ENCODE measurements at regions not wholly inside any gene's neighbourhood (a gene's known extent, or its start where the extent isn't known, plus 50 kb on each side); places are given as distances from the start of the nearest gene placed in this dataset.

DNA sequence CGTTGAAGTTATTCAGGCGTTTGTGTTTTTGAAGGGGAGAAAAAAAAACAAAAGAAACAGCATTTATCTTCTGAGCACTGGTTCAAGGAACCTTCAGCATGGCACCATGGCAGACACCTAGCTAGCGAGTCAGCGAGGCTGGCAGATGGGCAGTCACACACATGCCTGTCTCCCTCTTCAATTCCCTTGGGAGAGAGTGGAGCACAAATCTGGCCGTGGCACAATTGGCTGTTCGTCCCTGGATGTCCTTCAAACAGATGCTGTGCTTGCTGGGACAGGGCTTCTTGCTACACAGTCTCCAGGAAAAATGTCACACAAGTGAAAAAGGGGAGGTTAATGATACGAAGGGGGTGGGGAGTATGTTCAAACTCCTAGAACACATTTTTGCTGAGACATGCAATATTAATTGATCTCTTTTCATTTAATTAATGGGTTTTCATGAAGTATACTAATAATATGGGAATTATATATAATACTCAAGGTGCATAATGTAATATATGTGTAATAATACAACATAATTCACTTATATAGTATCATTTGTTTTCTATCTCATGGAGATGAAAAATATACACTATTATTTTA, 1674.5 kb upstream of the SLC10A2 start:
- no peaks in the 10 kb centered on the region for H3K36me3 ChIP-seq
- intact Hi-C loops (cut with DNase I), result no loop called here
- no peak overlapping the region for H3K27ac ChIP-seq
- H3K27me3 ChIP-seq, result no peaks in the 10 kb centered on the region
- TF ChIP-seq, protein P1, sequence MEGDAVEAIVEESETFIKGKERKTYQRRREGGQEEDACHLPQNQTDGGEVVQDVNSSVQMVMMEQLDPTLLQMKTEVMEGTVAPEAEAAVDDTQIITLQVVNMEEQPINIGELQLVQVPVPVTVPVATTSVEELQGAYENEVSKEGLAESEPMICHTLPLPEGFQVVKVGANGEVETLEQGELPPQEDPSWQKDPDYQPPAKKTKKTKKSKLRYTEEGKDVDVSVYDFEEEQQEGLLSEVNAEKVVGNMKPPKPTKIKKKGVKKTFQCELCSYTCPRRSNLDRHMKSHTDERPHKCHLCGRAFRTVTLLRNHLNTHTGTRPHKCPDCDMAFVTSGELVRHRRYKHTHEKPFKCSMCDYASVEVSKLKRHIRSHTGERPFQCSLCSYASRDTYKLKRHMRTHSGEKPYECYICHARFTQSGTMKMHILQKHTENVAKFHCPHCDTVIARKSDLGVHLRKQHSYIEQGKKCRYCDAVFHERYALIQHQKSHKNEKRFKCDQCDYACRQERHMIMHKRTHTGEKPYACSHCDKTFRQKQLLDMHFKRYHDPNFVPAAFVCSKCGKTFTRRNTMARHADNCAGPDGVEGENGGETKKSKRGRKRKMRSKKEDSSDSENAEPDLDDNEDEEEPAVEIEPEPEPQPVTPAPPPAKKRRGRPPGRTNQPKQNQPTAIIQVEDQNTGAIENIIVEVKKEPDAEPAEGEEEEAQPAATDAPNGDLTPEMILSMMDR (IDR thresholded peaks at IDR 0.05), result no peak
- H3K4me3 ChIP-seq, result no peak overlapping the region
- no peak for DNase-seq (ENCODE audit: low spot score in 2 of 2)
- no peaks in the 10 kb centered on the region for H3K4me1 ChIP-seq
- H3K9me3 ChIP-seq, result no peaks in the 10 kb centered on the region

DNA sequence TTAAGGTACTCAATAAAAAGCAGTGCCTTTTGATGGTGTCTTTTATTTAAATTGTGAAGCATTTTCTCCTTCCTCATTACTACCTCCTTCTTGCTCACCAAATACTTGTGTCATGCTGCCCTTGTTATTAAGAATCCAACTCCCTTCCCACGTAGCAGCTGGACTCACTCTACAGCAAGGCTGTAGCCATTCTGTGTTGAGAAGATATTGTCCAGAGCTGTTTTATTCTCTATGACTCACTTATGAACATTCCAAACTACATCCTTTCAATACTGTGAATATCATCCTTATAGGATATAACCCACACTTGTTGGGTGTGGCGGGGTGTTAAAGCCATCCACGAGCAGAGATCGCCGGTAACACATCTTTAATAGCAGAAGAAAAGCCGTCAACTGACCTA, 1671.5 kb upstream of the SLC10A2 start:
- Histone ChIP-seq H3K4me1 (no peaks in the 10 kb centered on the region), H3K27me3 (no peaks in the 10 kb centered on the region), H3K36me3 (no peaks in the 10 kb centered on the region), H3K9me3 (no peaks in the 10 kb centered on the region), H3K27ac (no peak overlapping the region), H3K4me3 (no peak overlapping the region)
- no peak for DNase-seq (ENCODE audit: low spot score in 2 of 2)
- TF ChIP-seq, protein P1 (IDR thresholded peaks at IDR 0.05), result no peak
- intact Hi-C loops (cut with DNase I), result no loop called here

DNA sequence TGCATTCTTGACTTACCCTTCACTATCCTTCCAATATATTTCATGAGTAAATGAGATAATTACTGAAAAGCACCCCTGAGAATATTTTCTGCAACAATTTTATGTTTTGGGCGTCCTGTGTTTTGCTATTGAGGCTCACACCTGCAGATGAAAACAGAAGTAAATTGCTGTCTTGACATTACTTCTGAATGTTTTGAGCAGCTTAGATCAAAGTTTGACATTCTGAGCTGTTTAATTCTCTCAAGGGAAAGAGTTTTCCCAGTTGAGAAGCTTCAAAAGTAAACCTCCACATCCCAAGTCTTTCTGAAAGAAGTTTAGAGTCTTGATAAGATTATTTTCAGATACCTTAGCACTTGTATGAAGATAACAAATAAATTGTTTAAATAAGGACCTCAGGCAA, 1667.2 kb upstream of the SLC10A2 start:
- TF ChIP-seq, protein P1 (IDR thresholded peaks at IDR 0.05), result no peak

DNA sequence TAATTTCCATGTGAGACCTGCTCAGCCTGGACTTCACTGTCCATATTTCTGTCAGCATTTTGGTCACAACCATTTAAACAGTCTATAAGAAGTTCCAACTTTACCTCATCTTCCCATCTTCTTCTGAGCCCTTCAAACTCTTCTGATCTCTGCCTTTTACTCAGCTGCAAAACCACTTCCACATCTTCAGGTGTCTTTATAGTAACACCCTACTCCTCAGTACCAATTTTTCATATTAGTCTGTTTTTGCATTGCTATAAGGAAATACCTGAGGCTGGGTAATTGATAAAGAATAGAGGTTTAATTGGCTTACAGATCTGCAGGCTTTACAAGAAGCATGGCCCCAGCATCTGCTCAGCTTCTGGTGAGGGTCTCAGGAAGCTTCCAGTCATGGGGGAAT, 1648.9 kb upstream of the SLC10A2 start:
- H3K36me3 ChIP-seq, result no peaks in the 10 kb centered on the region
- H3K27ac ChIP-seq, result no peak overlapping the region
- no peaks in the 10 kb centered on the region for H3K9me3 ChIP-seq
- H3K27me3 ChIP-seq, result no peaks in the 10 kb centered on the region
- H3K4me1 ChIP-seq, result no peaks in the 10 kb centered on the region
- H3K4me3 ChIP-seq, result no peak overlapping the region
- DNase-seq (ENCODE audit: low spot score in 2 of 2), result no peak
- intact Hi-C loops (cut with DNase I), result no loop called here
- TF ChIP-seq, protein P1 (IDR thresholded peaks at IDR 0.05), result no peak

More for the DNA sequence above, 1667.2 kb upstream of the SLC10A2 start:
- DNase-seq (ENCODE audit: low spot score in 2 of 2), result no peak
- no peaks in the 10 kb centered on the region for H3K4me1 ChIP-seq
- no peaks in the 10 kb centered on the region for H3K36me3 ChIP-seq
- H3K27me3 ChIP-seq, result no peaks in the 10 kb centered on the region
- intact Hi-C loops (cut with DNase I), result no loop called here
- no peak overlapping the region for H3K27ac ChIP-seq
- no peaks in the 10 kb centered on the region for H3K9me3 ChIP-seq
- no peak overlapping the region for H3K4me3 ChIP-seq

DNA sequence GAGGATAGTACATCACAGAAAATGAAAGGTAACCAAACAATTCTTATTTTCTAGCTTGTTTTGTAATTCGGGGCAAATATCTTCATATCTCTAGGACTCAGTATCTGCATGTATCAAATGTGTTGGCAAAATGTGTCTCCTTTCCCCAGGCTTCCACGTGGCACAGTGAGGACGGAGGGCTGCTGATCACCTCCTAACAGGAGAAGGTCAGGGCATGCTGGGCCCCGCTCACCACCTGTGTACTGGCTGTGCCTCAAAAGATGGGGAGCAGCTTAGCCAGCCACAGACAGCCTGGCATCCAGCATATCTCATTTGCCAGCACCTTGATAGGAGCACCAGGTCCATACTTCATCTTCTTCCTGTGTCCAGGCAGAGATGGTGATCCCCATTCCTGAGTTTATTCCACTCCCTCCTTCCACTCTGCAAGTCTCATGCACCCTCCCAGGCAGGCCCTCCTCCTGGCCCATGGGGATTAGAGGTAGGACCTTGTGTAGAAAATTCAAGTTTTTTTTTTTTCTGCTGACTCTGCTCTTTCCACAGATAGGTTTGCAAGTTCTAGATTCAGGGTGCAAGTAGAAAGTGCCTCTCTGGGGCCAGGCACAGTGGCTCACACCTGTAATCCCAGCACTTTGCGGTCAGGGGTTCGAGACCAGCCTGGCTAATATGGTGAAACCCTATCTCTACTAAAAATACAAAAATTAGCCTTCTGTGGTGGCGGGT, 1639.0 kb upstream of the SLC10A2 start:
- no peak for DNase-seq (ENCODE audit: low spot score in 2 of 2)
- intact Hi-C loops (cut with DNase I), result no loop called here
- TF ChIP-seq, protein P1 (IDR thresholded peaks at IDR 0.05), result no peak
- Histone ChIP-seq H3K9me3 (no peaks in the 10 kb centered on the region), H3K36me3 (no peaks in the 10 kb centered on the region), H3K27me3 (no peaks in the 10 kb centered on the region), H3K27ac (no peak overlapping the region), H3K4me1 (no peaks in the 10 kb centered on the region), H3K4me3 (no peak overlapping the region)

All from ascending aorta (tissue), 2 donors.